Neuron (in vitro differentiated cells): ENCODE measurements at regions not wholly inside any gene's neighbourhood (a gene's known extent, or its start where the extent isn't known, plus 50 kb on each side); places are given as distances from the start of the nearest gene placed in this dataset.

Experiments used
- H2AFZ ChIP-seq: one replicate; pipeline ENCODE4 v1.6.1; 2013; ENCODE audit warnings: low read depth, mild to moderate bottlenecking, inconsistent platforms, low read length, moderate library complexity
- H3K27me3 ChIP-seq: one replicate; pipeline ENCODE4 v1.6.1; 2013; ENCODE audit warnings: low read length; ENCODE audit not compliant: insufficient read depth
- H3K36me3 ChIP-seq: one replicate; pipeline ENCODE4 v1.6.1; 2013; ENCODE audit warnings: low read length; ENCODE audit not compliant: insufficient read depth
- H3K4me1 ChIP-seq: one replicate; pipeline ENCODE4 v1.6.1; 2013; ENCODE audit warnings: low read length; ENCODE audit not compliant: insufficient read depth
- H3K4me3 ChIP-seq: 2 replicates; pipeline ENCODE4 v1.5.1; 2013; ENCODE audit warnings: mild to moderate bottlenecking, low read length, moderate library complexity
- H3K9me3 ChIP-seq: one replicate; pipeline ENCODE4 v1.6.1; 2013; ENCODE audit warnings: low read length

GRCh38 chrX:44735498-44735897, 108.3 kb upstream of the DUSP21 start:
- Histone ChIP-seq H2AFZ (no peak overlapping the region), H3K9me3 (no peaks in the 10 kb centered on the region), H3K36me3 (no peaks in the 10 kb centered on the region), H3K4me3 (no peak overlapping the region), H3K27me3 (no peaks in the 10 kb centered on the region), H3K4me1 (no peaks in the 10 kb centered on the region)

DNA sequence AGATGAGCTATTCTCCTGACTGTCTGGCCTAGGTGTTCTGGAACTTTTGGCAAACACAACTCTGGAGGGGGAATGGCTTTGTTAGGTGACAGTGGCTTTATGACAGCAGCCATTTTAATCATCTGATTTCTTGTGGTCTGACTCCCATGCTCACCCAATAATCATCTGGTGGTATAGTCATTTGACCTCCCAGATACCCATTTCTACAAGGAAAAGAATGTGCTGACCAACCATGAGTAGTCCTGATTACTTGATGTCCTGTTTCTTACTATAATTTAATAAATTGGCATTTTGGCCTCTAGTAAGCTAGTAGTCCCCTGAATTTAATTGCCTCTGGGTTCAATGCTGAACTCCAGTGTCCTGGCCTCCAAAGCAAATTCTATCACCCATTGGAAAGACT, 109.9 kb upstream of the DUSP21 start:
- Histone ChIP-seq H3K27me3 (no peaks in the 10 kb centered on the region), H3K4me3 (no peak overlapping the region), H2AFZ (no peak overlapping the region), H3K36me3 (no peaks in the 10 kb centered on the region), H3K4me1 (no peaks in the 10 kb centered on the region), H3K9me3 (no peaks in the 10 kb centered on the region)

- no peaks in the 10 kb centered on the region for H3K36me3 ChIP-seq
- H3K4me1 ChIP-seq, result no peaks in the 10 kb centered on the region
Measured at GRCh38 chrX:44731160-44731559, 112.7 kb upstream of the DUSP21 start.

DNA sequence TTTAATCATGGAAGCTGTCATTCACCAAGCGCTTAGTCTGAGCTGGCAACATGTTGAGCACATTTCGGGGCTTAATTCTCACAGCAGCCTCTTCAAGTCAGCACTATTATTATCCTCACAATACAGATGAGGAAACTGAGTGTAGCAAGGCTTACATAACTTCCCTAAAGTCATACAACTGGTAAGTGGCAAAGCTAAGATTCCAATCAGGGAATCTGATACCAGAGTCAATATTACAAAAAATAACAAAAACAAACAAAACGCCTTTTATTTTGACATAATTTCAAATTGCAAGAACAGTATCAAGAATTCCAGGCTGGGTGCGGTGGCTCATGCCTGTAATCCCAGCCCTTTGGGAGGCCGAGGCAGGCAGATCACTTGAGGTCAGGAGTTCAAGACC, 120.4 kb upstream of the DUSP21 start:
- H3K4me1 ChIP-seq, result no peaks in the 10 kb centered on the region
- no peaks in the 10 kb centered on the region for H3K27me3 ChIP-seq
- no peak overlapping the region for H3K4me3 ChIP-seq
- no peaks in the 10 kb centered on the region for H3K9me3 ChIP-seq
- no peaks in the 10 kb centered on the region for H3K36me3 ChIP-seq
- H2AFZ ChIP-seq, result no peak overlapping the region

More at GRCh38 chrX:44731160-44731559, 112.7 kb upstream of the DUSP21 start:
- Histone ChIP-seq H3K27me3 (no peaks in the 10 kb centered on the region), H3K9me3 (no peaks in the 10 kb centered on the region), H3K4me3 (no peak overlapping the region), H2AFZ (no peak overlapping the region)

DNA sequence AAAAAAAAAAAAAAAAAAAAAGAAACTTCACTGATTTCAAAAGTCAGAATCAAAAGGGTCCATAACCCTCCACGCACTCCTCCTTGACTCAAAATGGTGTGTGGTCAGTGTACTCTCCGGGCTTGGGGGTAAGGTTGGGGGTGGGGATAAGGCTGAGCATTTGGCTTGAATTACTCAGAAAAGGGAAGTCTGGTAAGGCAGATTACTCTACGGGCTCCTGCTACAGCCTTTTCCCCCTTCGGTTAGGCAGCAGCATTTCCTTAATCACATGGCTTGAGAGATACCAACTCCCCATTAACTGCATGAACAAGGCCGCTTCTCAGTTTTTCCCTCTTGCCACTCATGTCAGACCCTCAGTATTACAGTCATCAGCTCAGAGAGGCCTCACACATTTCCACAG, 135.4 kb upstream of the DUSP21 start:
- Histone ChIP-seq H3K36me3 (no peaks in the 10 kb centered on the region), H3K9me3 (no peaks in the 10 kb centered on the region), H3K27me3 (no peaks in the 10 kb centered on the region), H2AFZ (no peak overlapping the region), H3K4me1 (no peaks in the 10 kb centered on the region), H3K4me3 (no peak overlapping the region)

- H3K27me3 ChIP-seq, result no peaks in the 10 kb centered on the region
- no peak overlapping the region for H3K4me3 ChIP-seq
- H2AFZ ChIP-seq, result no peak overlapping the region
Measured at GRCh38 chrX:44705817-44706551, 137.8 kb upstream of the DUSP21 start.

DNA sequence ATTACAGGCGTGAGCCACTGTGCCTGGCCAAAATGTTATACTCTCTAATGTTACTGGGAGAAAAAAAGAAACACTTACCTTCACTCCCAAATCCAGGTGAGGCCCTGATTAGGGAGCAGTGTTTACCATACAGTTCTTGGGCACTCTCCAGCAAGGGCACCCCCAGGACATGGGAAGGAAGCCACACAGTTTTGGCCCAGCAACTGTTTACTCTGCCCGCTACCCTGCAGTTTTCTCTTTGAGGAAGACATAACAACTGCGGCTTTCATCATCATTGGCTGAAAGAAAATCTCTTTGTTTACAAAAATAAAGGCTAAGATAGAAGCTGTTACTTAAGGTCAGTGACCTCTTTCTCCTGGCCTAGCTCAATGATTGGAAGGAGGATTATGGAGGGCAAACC, 145.5 kb upstream of the DUSP21 start:
- no peak overlapping the region for H3K4me3 ChIP-seq
- H3K9me3 ChIP-seq, result no peaks in the 10 kb centered on the region
- no peaks in the 10 kb centered on the region for H3K27me3 ChIP-seq
- no peaks in the 10 kb centered on the region for H3K36me3 ChIP-seq
- H2AFZ ChIP-seq, result no peak overlapping the region
- H3K4me1 ChIP-seq, result no peaks in the 10 kb centered on the region

More at GRCh38 chrX:44705817-44706551, 137.8 kb upstream of the DUSP21 start:
- H3K9me3 ChIP-seq, result no peaks in the 10 kb centered on the region
- H3K4me1 ChIP-seq, result no peaks in the 10 kb centered on the region
- H3K36me3 ChIP-seq, result no peaks in the 10 kb centered on the region

DNA sequence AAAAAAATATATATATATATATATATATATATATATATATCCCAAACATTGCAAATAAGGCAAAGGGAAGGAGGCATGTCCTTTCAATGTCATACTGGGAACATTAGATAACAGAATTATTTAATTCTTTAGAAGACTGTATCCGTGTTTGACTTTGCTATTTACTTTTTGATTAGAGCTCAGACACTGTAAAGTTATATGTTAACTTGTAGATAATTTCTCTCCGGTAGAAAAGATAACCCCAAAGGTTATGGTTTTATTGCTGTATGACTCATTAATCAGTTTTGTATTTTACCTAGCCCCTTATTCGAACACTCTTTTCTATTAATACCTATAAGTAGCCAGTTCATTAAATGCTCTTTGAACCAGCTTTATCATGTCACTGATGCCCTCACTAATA, 150.6 kb upstream of the DUSP21 start:
- Histone ChIP-seq H3K4me3 (no peak overlapping the region), H2AFZ (no peak overlapping the region), H3K9me3 (no peaks in the 10 kb centered on the region), H3K4me1 (no peaks in the 10 kb centered on the region), H3K36me3 (no peaks in the 10 kb centered on the region), H3K27me3 (no peaks in the 10 kb centered on the region)

DNA sequence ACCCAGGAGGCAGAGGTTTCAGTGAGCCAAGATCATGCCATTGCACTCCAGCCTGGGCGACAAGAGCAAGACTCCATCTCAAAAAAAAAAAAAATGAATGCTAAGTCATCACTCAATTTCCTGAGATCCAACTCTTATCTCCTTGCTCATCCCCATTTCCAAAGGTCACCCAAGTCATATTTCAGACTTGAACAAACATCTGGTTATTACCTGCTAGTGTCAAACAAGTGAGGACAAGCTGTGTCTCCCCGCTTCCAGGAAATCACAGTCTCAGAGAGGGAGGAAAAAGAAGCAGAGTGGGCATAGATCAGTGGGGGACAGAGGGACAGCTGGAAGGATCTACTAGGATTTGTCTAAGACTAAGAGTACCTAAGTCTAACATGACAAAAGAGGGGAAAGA, 147.5 kb upstream of the FUNDC1 start:
- no peaks in the 10 kb centered on the region for H3K4me1 ChIP-seq
- no peak overlapping the region for H3K4me3 ChIP-seq
- no peak overlapping the region for H2AFZ ChIP-seq
- H3K27me3 ChIP-seq, result no peaks in the 10 kb centered on the region
- H3K9me3 ChIP-seq, result no peaks in the 10 kb centered on the region
- H3K36me3 ChIP-seq, result no peaks in the 10 kb centered on the region

DNA sequence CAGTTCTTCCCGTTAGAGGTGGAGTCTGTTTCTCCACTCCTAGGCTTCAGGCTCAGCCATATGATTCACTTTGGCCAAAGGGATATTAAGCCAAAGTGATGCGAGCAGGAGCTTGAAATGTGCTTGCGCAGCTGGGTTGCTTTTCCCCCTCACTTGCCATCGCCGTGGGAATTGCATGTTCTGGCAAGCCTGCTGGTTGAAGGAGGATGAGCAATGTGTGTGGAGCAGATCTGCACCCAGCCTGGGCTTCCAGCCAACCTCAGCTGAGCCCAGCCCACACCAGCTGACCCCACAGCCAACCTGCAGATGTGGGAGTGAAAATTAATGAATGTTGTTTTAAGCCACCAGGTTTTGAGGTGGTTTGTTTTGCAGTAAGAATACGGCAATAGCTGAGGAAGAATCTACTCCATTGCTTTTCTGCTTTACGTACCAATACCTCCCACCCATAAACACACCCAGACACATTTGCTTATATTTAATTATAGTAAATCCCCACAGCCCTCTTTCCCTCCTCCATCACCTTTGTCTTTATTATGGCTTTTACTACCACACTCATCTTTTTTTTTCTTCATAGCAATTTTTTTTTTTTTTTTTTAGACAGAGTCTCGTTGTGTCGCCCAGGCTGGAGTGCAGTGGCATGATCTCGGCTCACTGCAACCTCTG, 132.8 kb upstream of the FUNDC1 start:
- H3K4me1 ChIP-seq, result no peaks in the 10 kb centered on the region
- no peak overlapping the region for H2AFZ ChIP-seq
- H3K9me3 ChIP-seq, result no peaks in the 10 kb centered on the region
- H3K4me3 ChIP-seq, result no peak overlapping the region
- H3K36me3 ChIP-seq, result no peaks in the 10 kb centered on the region
- peaks cover 2% of the 10 kb centered on the region for H3K27me3 ChIP-seq

- H3K4me1 ChIP-seq, result no peaks in the 10 kb centered on the region
- H3K27me3 ChIP-seq, result peaks cover 2% of the 10 kb centered on the region
- H3K9me3 ChIP-seq, result no peaks in the 10 kb centered on the region
- no peak overlapping the region for H3K4me3 ChIP-seq
- H2AFZ ChIP-seq, result no peak overlapping the region
- H3K36me3 ChIP-seq, result no peaks in the 10 kb centered on the region
Measured at GRCh38 chrX:44674906-44675305, 132.2 kb upstream of the FUNDC1 start.

DNA sequence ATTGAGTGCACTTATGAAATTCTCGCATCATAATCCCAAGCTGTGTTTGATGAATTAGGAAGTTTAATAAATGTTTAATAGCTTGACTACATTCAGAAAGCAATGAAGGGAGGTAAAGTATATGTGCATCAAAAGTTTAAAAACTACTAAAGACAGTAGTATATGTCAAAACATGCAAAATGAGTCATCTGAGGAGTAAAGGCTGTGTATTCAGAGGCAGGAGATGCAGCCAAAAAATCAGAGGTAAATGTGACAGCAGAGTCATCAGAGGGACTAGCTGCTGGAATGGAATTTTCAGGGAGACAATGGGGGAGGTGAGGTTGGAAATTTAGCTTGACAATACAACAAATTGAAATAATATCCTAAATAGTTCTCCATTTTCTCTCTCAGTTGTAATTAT, 127.0 kb upstream of the FUNDC1 start:
- no peak overlapping the region for H3K4me3 ChIP-seq

DNA sequence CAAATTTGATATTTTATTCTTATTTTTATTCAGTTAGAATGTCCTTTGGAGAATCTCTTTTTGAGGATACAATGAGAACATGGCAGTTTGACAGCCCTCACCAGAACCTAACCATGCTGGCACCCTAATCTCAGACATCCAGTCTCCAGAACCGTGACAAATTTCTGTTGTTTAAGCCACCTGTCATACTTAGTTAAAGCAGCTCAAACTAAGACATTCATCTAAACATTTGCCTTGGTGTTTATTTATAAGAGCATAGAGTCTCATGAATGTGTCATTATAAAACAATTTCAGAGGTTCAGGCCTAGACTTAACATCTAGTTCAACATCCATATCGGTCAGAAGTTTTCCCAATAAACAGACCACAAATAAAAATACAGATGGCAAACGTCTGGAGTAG, 125.1 kb upstream of the FUNDC1 start:
- Histone ChIP-seq H3K9me3 (no peaks in the 10 kb centered on the region), H3K36me3 (no peaks in the 10 kb centered on the region), H3K4me3 (no peak overlapping the region), H3K27me3 (no peaks in the 10 kb centered on the region), H2AFZ (no peak overlapping the region), H3K4me1 (no peaks in the 10 kb centered on the region)

More for the DNA sequence above, 127.0 kb upstream of the FUNDC1 start:
- H3K36me3 ChIP-seq, result no peaks in the 10 kb centered on the region
- no peaks in the 10 kb centered on the region for H3K4me1 ChIP-seq
- peaks cover 2% of the 10 kb centered on the region for H3K27me3 ChIP-seq
- no peak overlapping the region for H2AFZ ChIP-seq
- no peaks in the 10 kb centered on the region for H3K9me3 ChIP-seq
